ENCODE measurements at regions not wholly inside any gene's neighbourhood (a gene's known extent, or its start where the extent isn't known, plus 50 kb on each side); places are given as distances from the start of the nearest gene placed in this dataset.

- DNase-seq = no peak
- ATAC-seq = no peak
- intact Hi-C loops (cut with DNase I) = no loop called here
- Histone ChIP-seq H3K9me3 (no peaks in the 10 kb centered on the region), H3K4me3 (no peak overlapping the region), H3K4me1 (no peaks in the 10 kb centered on the region), H3K36me3 (no peaks in the 10 kb centered on the region), H3K27me3 (no peaks in the 10 kb centered on the region), H3K27ac (no peak overlapping the region)
- TF ChIP-seq CTCF (IDR thresholded peaks at IDR 0.05) = no peak
Measured at GRCh38 chr10:5268743-5269142, 72.1 kb downstream of the AKR1C4 start.

GRCh38 chr10:5269791-5270190 is 73.2 kb downstream of the AKR1C4 start:
- no peak for ATAC-seq
- intact Hi-C loops (cut with DNase I) = no loop called here
- H3K27ac ChIP-seq = no peak overlapping the region
- no peak for TF ChIP-seq CTCF (IDR thresholded peaks at IDR 0.05)
- no peaks in the 10 kb centered on the region for H3K4me1 ChIP-seq
- DNase-seq = no peak
- H3K36me3 ChIP-seq = no peaks in the 10 kb centered on the region
- H3K27me3 ChIP-seq = no peaks in the 10 kb centered on the region
- no peaks in the 10 kb centered on the region for H3K9me3 ChIP-seq
- no peak overlapping the region for H3K4me3 ChIP-seq

GRCh38 chr10:5271526-5271925 is 74.9 kb downstream of the AKR1C4 start:
- Histone ChIP-seq H3K4me1 (no peaks in the 10 kb centered on the region), H3K27me3 (no peaks in the 10 kb centered on the region), H3K9me3 (no peaks in the 10 kb centered on the region), H3K27ac (no peak overlapping the region), H3K36me3 (no peaks in the 10 kb centered on the region), H3K4me3 (no peak overlapping the region)
- ATAC-seq (no peak), DNase-seq (no peak)
- no peak for TF ChIP-seq CTCF (IDR thresholded peaks at IDR 0.05)
- intact Hi-C loops (cut with DNase I) = no loop called here

DNA sequence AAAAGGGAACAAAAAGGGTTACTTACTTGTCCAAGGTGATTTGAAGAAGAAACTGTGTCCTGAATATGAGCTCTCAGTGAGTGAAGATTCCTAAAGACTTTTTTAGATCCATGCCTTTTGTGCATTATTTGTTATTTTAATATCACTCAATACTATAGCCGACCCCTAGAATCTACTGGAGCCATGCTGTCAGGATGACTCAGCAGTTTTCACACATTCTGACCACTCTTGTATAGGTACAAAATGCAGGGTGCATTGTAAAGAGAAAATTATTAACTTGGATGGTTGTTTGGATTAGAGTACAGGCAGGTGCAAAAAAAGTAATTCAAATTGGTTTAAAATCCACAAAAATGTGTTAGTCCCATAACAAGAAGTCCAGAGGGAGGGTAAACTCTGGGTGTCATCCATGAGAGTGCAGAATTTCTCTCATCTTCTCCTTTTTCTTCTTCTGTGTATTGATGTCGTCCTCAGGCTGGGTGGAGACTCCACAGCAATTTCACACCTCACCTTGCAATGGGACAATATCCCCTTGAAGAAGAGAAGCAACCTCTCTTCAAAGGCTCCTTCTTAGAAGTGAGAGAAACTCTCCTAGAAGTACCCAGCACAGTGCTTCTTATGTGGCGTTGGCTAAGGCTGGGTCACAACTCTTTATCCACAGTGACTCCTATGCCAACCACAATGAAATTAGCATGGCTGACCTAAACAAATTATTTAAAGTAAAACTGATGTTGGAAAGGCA is 75.6 kb downstream of the AKR1C4 start:
- no peak for ATAC-seq
- DNase-seq = no peak
- intact Hi-C loops (cut with DNase I) = no loop called here
- H3K36me3 ChIP-seq = no peaks in the 10 kb centered on the region
- no peak for TF ChIP-seq CTCF (IDR thresholded peaks at IDR 0.05)
- no peaks in the 10 kb centered on the region for H3K9me3 ChIP-seq
- no peaks in the 10 kb centered on the region for H3K4me1 ChIP-seq
- no peak overlapping the region for H3K4me3 ChIP-seq
- no peak overlapping the region for H3K27ac ChIP-seq
- no peaks in the 10 kb centered on the region for H3K27me3 ChIP-seq

DNA sequence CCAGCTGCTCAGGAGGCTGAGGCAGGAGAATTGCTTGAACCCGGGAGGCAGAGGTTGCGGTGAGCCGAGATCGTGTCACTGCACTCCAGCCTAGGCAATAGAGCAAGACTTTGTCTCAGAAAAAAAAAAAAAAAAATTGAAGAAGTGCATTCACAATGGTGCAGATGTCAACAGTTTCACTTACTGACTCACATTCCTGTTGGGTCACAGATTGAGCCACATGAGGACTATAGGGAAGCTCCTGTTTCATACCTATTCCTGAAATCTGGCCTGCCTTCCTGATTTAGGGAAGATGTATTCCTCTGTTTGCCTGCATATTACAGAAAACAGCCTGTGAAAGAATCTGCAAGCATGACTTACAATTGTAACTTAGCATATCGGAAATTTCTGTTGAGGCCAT is 78.2 kb downstream of the AKR1C4 start:
- H3K4me3 ChIP-seq = no peak overlapping the region
- TF ChIP-seq CTCF (IDR thresholded peaks at IDR 0.05) = no peak
- H3K36me3 ChIP-seq = no peaks in the 10 kb centered on the region
- DNase-seq = no peak
- no peaks in the 10 kb centered on the region for H3K4me1 ChIP-seq
- H3K9me3 ChIP-seq = no peaks in the 10 kb centered on the region
- no peak overlapping the region for H3K27ac ChIP-seq
- peak; percentile 66 for ATAC-seq
- intact Hi-C loops (cut with DNase I) = no loop called here
- H3K27me3 ChIP-seq = no peaks in the 10 kb centered on the region

GRCh38 chr10:5281356-5281755 is 83.4 kb upstream of the UCN3 start:
- intact Hi-C loops (cut with DNase I) = loop anchor here (10.0 kb wide), 1 partner anchor 437 kb away; no protein-coding TSS in a partner anchor
- H3K27me3 ChIP-seq = no peaks in the 10 kb centered on the region
- DNase-seq (no peak), ATAC-seq (no peak)
- no peak overlapping the region for H3K27ac ChIP-seq
- no peaks in the 10 kb centered on the region for H3K4me1 ChIP-seq
- H3K9me3 ChIP-seq = no peaks in the 10 kb centered on the region
- no peak for TF ChIP-seq CTCF (IDR thresholded peaks at IDR 0.05)
- no peak overlapping the region for H3K4me3 ChIP-seq
- H3K36me3 ChIP-seq = no peaks in the 10 kb centered on the region
